HuH-7 (cell line): ENCODE measurements at regions not wholly inside any gene's neighbourhood (a gene's known extent, or its start where the extent isn't known, plus 50 kb on each side); places are given as distances from the start of the nearest gene placed in this dataset.

ENCODE experiments used
- DNase-seq: peaks from one replicate; pipeline ENCODE4 v3.0.0; 2011; ENCODE audit warnings: low spot score

DNA sequence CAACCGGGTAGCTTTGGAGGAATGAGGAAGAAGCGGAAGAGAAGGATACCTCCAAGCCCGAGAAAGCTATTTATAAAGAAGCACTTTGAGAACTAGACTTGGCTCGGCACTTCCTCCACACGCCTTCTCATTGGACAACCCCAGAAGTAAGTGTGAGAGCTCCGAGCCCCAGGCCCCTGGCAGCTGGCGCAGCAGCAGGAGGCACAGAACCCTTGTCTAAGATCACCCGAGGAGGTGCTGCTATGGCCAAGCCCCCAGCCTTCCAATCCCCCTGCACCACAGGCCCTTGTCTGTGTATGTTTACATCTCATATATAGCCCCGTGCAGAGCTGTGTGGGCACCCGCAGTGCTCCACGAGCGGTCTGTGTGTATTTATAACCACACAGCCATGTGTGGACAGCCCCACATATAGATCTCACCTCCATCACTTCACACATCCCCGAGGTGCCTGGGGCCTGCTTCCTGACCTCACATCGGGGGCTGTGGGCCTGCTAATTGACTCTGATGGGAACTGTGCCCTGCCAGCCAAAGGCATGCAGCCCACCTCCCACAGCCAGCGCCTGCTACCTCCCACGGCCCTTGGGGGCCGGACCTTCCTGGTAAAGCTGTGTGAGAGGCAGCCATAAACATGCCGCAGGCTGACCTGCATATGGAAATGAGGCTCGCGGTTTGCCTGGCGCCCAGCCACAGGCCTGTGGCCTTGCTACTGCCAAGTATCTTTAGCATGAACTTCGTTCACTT is 96.1 kb downstream of the C17orf67 start:
- no peak for DNase-seq

DNA sequence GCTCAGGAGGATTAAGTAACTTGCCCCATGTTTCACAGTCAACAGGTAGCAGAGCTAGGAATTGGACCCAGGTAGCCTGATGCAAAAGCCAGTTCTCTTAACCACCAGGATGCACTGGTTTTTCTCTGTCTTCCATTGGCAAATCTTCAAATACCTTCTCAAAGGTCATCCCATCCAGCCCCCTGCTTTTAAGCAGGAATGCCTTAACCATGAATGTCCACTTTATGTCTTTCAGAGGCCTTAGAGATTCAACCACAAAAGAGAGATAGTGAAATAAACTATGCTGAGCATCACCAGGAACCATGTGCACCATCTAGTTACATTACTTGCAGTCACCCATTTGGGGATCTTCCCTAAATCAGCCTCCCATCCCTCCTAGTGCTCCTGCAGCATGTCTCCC is 94.3 kb downstream of the C17orf67 start:
- no peak for DNase-seq

DNA sequence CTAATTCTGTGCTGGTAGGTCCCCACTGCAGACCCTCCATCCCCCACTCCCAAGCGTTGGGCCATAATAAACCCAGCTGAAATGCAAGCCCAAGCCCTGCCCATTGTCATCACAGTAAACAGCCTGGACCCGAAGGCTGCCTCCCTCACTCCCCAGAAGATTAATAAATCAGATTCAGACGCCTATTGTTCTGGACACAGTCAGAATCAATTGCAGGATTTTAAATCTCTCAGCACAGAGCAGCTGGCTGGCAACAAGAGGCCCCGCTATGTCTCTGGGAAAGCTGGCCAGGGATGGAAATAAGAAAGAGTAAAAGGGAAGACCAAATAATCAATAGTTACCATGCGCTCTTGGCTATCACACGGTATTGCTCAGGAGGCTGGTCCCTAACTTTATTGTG is 93.9 kb downstream of the C17orf67 start:
- no peak for DNase-seq

DNA sequence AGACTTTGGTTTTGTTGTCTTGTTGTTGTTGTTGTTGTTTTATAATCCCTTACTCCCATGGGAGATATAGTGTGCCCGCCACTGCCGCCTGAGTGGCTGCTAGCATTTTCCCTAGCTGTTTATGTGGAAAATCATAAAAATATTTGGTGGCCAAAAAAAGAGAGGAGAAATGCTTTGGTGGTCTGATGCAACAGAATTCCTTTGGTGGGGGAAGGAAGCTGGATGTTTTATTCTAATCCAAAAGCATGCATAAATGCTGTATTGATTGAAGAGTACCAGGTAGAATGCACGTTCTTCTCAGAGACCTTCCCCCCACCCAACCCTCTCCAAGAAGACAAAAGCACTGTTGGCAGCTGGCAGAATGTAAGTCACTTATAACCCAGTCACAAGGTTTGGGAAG is 93.2 kb downstream of the C17orf67 start:
- DNase-seq: no peak
